Suprapubic skin (tissue), 4 donors: ENCODE measurements at regions not wholly inside any gene's neighbourhood (a gene's known extent, or its start where the extent isn't known, plus 50 kb on each side); places are given as distances from the start of the nearest gene placed in this dataset.
"Not testable (repeated sequence)": the region's sequence is repeated elsewhere in the genome, so short reads cannot be mapped to it uniquely, and the experiment has no call there.

Experiments
- DNase-seq, 2 donors: peaks; one replicate each; pipeline ENCODE4 v3.0.0-alpha.2; 2019; ENCODE audit warnings: low spot score in 2 of 2
- H3K27ac ChIP-seq: fragments of 200-600 bp; sonication (generic); one replicate; pipeline ENCODE4 v1.5.1; 2019
- H3K27me3 ChIP-seq: fragments of 200-600 bp; sonication (generic); one replicate; pipeline ENCODE4 v1.5.1; 2019
- H3K36me3 ChIP-seq: fragments of 200-600 bp; sonication (generic); one replicate; pipeline ENCODE4 v1.5.1; 2019
- H3K4me1 ChIP-seq: fragments of 200-600 bp; sonication (generic); one replicate; pipeline ENCODE4 v1.5.1; 2019
- H3K4me3 ChIP-seq: fragments of 200-600 bp; sonication (generic); one replicate; pipeline ENCODE4 v1.5.1; 2019; ENCODE audit warnings: mild to moderate bottlenecking
- H3K9me3 ChIP-seq: fragments of 200-600 bp; sonication (generic); one replicate; pipeline ENCODE4 v1.5.1; 2019
- EP300 ChIP-seq: sonication (generic); formaldehyde crosslinking; IDR thresholded peaks from one replicate; pipeline ENCODE4 v1.6.1; 2017; ENCODE audit warnings: antibody characterized with exemption
- POLR2A ChIP-seq, 2 donors: fragments of 450-650 bp; IDR thresholded peaks; one replicate each; pipeline ENCODE4 v1.6.1; 2017; ENCODE audit warnings: antibody characterized with exemption in 2 of 2, mild to moderate bottlenecking in 2 of 2, moderate library complexity in 2 of 2
- POLR2AphosphoS5 ChIP-seq, 3 donors: sonication (generic); formaldehyde crosslinking; IDR thresholded peaks; one replicate each; pipeline ENCODE4 v1.6.1; 2017; ENCODE audit warnings: antibody characterized with exemption in 3 of 3
- WGBS: methylation state at CpG from one replicate; pipeline ENCODE4 v1.1.5; 2018; 5-methylcytosine and 5-hydroxymethylcytosine counted together
- TF ChIP-seq, protein P1 (sequence below), 2 donors: fragments of 200-600 bp in 1 of 2; fragments of 450-650 bp in 1 of 2; sonication (generic) in 1 of 2; IDR thresholded peaks; one replicate each; pipeline ENCODE4 v1.5.1; 2016 to 2019; ENCODE audit warnings: antibody characterized with exemption in 2 of 2, mild to moderate bottlenecking in 1 of 2, moderate library complexity in 1 of 2

DNA sequence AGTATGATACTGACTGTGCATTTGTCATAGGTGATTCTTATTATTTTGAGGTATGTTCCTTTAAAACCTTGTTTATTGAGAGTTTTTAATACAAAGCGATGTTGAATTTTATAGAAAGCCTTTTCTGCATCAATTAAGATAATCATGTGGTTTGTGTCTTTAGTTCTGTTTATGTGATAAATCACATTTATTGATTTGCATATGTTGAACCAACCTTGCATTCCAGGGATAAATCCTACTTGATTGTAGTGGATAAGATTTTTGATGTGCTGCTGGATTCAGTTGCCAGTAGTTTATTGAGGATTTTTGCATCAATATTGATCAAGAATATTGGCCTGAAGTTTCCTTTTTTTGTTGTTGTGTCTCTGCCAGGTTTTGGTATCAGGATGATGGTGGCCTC is 158.0 kb downstream of the CENPF start:
- TF ChIP-seq, protein P1, sequence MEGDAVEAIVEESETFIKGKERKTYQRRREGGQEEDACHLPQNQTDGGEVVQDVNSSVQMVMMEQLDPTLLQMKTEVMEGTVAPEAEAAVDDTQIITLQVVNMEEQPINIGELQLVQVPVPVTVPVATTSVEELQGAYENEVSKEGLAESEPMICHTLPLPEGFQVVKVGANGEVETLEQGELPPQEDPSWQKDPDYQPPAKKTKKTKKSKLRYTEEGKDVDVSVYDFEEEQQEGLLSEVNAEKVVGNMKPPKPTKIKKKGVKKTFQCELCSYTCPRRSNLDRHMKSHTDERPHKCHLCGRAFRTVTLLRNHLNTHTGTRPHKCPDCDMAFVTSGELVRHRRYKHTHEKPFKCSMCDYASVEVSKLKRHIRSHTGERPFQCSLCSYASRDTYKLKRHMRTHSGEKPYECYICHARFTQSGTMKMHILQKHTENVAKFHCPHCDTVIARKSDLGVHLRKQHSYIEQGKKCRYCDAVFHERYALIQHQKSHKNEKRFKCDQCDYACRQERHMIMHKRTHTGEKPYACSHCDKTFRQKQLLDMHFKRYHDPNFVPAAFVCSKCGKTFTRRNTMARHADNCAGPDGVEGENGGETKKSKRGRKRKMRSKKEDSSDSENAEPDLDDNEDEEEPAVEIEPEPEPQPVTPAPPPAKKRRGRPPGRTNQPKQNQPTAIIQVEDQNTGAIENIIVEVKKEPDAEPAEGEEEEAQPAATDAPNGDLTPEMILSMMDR (IDR thresholded peaks at IDR 0.05) = no peak
- peaks cover 22% of the 10 kb centered on the region for H3K9me3 ChIP-seq
- no peak overlapping the region for H3K4me3 ChIP-seq
- no peaks in the 10 kb centered on the region for H3K4me1 ChIP-seq
- DNase-seq = no peak
- no peak overlapping the region for H3K27ac ChIP-seq
- WGBS = 89% methylated on average over 1 of the region's 1 CpG
- H3K36me3 ChIP-seq = no peaks in the 10 kb centered on the region
- no peaks in the 10 kb centered on the region for H3K27me3 ChIP-seq

DNA sequence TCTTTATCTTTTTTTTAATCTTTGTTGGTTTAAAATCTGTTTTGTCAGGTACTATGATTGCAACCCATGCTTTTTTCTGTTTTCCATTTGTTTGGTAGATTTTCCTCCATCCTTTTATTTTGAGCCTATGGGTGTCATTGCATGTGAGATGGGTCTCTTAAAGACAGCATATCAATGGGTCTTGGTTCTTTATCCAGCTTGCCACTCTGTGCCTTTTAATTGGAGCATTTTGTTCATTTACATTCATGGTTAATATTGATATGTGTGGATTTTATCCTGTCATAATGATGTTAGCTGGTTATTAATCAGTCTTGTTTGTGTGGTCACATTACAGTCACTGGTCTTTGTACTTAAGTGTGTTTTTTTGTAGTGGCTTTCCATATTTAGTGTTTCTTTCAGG is 159.9 kb downstream of the CENPF start:
- no peaks in the 10 kb centered on the region for H3K4me1 ChIP-seq
- no peak for DNase-seq
- no peak overlapping the region for H3K27ac ChIP-seq
- H3K36me3 ChIP-seq = no peaks in the 10 kb centered on the region
- no peak overlapping the region for H3K4me3 ChIP-seq
- TF ChIP-seq, protein P1 (IDR thresholded peaks at IDR 0.05) = no peak
- no peak for TF ChIP-seq POLR2A (IDR thresholded peaks at IDR 0.05)
- H3K27me3 ChIP-seq = no peaks in the 10 kb centered on the region
- peaks cover 22% of the 10 kb centered on the region for H3K9me3 ChIP-seq

DNA sequence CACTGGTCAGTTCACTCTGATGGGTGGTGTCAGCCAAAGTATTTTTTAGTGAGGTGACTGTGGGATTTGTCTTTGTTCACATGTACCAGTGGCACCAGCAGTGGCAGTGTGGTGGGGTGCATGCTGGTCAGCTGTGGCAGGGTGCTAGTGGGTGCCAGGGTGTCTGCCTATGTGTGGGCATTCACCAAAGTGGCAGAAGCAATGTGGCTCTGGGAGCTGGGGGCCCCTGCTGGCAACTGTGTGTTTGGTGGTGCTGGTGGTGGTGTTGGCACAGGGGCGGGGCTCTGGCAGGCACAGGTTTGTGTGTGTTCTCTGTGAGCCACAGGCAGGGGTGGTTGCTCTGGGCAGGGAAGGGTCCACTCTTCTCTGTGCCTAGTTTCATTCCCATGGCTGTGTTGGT is 161.5 kb downstream of the CENPF start:
- H3K9me3 ChIP-seq = peaks cover 22% of the 10 kb centered on the region
- no CpG with 5 or more reads among the region's 1 CpG for WGBS

DNA sequence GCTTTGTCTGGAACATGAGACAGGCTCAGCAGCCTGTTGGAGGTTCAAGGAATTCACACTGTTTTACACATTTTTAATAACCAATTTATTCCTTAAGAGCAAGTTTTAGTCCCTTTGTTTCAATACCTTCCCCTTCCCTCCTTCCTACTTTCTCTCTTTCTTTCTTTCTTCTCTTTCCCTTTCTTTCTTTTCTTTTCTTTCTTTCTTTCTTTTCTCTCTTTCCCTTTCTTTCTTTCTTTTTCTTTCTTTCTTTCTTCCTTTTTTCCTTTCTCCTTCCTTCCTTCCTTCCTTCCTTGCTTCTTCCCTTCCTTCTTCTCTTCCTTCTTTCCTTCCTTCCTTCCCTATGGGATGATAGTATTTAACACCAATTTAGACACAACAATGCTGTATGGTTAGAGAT is 164.2 kb downstream of the CENPF start:
- no peak for DNase-seq
- peaks cover 5% of the 10 kb centered on the region for H3K9me3 ChIP-seq
- no peaks in the 10 kb centered on the region for H3K36me3 ChIP-seq
- TF ChIP-seq POLR2AphosphoS5 (IDR thresholded peaks at IDR 0.05) = no peak
- TF ChIP-seq POLR2A (IDR thresholded peaks at IDR 0.05) = no peak
- TF ChIP-seq, protein P1 (IDR thresholded peaks at IDR 0.05) = no peak
- TF ChIP-seq EP300 = no peak
- H3K27ac ChIP-seq = no peak overlapping the region
- H3K4me3 ChIP-seq = no peak overlapping the region
- no peaks in the 10 kb centered on the region for H3K27me3 ChIP-seq
- no peaks in the 10 kb centered on the region for H3K4me1 ChIP-seq

More for the DNA sequence above, 161.5 kb downstream of the CENPF start:
- no peaks in the 10 kb centered on the region for H3K4me1 ChIP-seq
- no peak overlapping the region for H3K4me3 ChIP-seq
- TF ChIP-seq EP300 (no peak), POLR2AphosphoS5 (IDR thresholded peaks at IDR 0.05) (no peak), POLR2A (IDR thresholded peaks at IDR 0.05) (no peak)
- TF ChIP-seq, protein P1 (IDR thresholded peaks at IDR 0.05) = no peak
- no peak overlapping the region for H3K27ac ChIP-seq
- H3K27me3 ChIP-seq = no peaks in the 10 kb centered on the region
- no peaks in the 10 kb centered on the region for H3K36me3 ChIP-seq
- DNase-seq = no peak

DNA sequence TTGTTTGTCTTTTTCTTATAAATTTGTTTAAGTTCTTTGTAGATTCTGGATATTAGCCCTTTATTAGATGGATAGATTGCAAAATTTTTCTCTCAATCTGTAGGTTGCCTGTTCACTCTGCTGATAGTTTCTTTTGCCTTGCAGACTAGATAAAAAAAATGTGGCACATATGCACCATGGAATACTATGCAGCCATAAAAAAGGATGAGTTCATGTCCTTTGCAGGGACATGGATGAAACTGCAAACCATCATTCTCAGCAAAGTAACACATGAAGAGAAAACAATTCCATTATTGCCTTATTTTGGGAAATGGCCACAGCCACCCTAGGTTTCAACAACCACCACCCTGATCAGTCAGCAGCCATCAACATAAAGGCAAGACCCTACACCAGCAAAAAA is 166.7 kb downstream of the CENPF start:
- not testable (repeated sequence) for H3K27ac ChIP-seq, H3K4me1 ChIP-seq, H3K9me3 ChIP-seq, DNase-seq, H3K27me3 ChIP-seq, H3K36me3 ChIP-seq, H3K4me3 ChIP-seq

DNA sequence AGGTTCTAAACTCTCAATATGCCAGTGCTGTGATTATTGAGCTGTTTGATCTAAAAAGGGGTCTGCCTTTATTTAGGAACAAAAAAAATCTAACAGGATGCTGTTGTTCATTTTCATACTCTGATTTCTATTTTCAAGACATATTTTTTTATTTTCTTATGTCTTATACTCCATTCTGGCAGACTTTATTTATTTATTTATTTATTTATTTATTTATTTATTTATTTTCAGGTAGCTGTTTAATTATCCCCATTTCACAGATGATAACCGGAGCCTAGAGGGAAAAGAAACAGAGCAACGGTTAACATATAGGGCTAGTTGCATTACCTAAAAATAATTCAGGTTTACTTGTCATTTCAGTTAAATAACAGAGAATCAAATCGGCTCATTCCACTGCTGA is 174.4 kb downstream of the CENPF start:
- Histone ChIP-seq H3K27ac (no peak overlapping the region), H3K4me3 (no peak overlapping the region), H3K9me3 (no peaks in the 10 kb centered on the region), H3K4me1 (no peaks in the 10 kb centered on the region), H3K36me3 (no peaks in the 10 kb centered on the region), H3K27me3 (no peaks in the 10 kb centered on the region)
- no peak for TF ChIP-seq POLR2AphosphoS5 (IDR thresholded peaks at IDR 0.05)
- no peak for TF ChIP-seq EP300
- TF ChIP-seq, protein P1 (IDR thresholded peaks at IDR 0.05) = no peak
- TF ChIP-seq POLR2A (IDR thresholded peaks at IDR 0.05) = no peak
- DNase-seq = no peak
- WGBS = 98% methylated on average over 3 of the region's 3 CpGs
